Gastrocnemius medialis (tissue), 4 donors: ENCODE measurements at regions not wholly inside any gene's neighbourhood (a gene's known extent, or its start where the extent isn't known, plus 50 kb on each side); places are given as distances from the start of the nearest gene placed in this dataset.
"Not testable (repeated sequence)": the region's sequence is repeated elsewhere in the genome, so short reads cannot be mapped to it uniquely, and the experiment has no call there.

Source experiments
- ATAC-seq, 2 donors: fragments of 150-250 bp; one replicate each; pipeline ENCODE4 v1.9.1; 2016
- DNase-seq, 2 donors: peaks; one replicate each; pipeline ENCODE4 v3.0.0-alpha.2; 2019
- H3K27ac ChIP-seq, 4 donors: fragments of 200-600 bp; sonication (generic); 1 replicate in 1 of 4; 2 replicates in 3 of 4; pipeline ENCODE4 v1.5.1; 2016 to 2018; ENCODE audit warnings: mild to moderate bottlenecking in 2 of 4, moderate library complexity in 1 of 4
- H3K27me3 ChIP-seq, 3 donors: fragments of 200-600 bp; sonication (generic) in 2 of 3; 1 replicate in 1 of 3; 2 replicates in 2 of 3; pipeline versions ENCODE4 v1.5.1 to v1.6.0; 2016 to 2019; ENCODE audit warnings: mild to moderate bottlenecking in 1 of 3, moderate library complexity in 1 of 3
- H3K36me3 ChIP-seq, 2 donors: fragments of 200-600 bp; sonication (generic) in 1 of 2; one replicate each; pipeline ENCODE4 v1.5.1; 2017 to 2018
- H3K4me1 ChIP-seq, 2 donors: fragments of 200-600 bp; sonication (generic) in 1 of 2; one replicate each; pipeline ENCODE4 v1.5.1; 2016 to 2017; ENCODE audit warnings: mild to moderate bottlenecking in 2 of 2
- H3K4me3 ChIP-seq, 4 donors: fragments of 200-600 bp; sonication (generic) in 3 of 4; 1 replicate in 1 of 4; 2 replicates in 3 of 4; pipeline ENCODE4 v1.5.1; 2016 to 2019; ENCODE audit warnings: mild to moderate bottlenecking in 2 of 4
- H3K9me3 ChIP-seq, 3 donors: fragments of 200-600 bp; sonication (generic) in 2 of 3; 1 replicate in 1 of 3; 2 replicates in 2 of 3; pipeline ENCODE4 v1.5.1; 2016 to 2019
- POLR2A ChIP-seq, 2 donors: fragments of 450-650 bp; IDR thresholded peaks; one replicate each; pipeline ENCODE4 v1.6.1; 2017; ENCODE audit warnings: antibody characterized with exemption in 2 of 2, mild to moderate bottlenecking in 2 of 2, moderate library complexity in 2 of 2
- in situ Hi-C, 4 donors: fragments of 200-750 bp; cut with MboI; loops; one replicate each; pipeline versions ENCODE4 v1.15.0 to v1.8.0; 2017; ENCODE audit warnings: low sequenced_read_pairs in 4 of 4
- intact Hi-C: fragments of 100-400 bp; cut with DNase I; formaldehyde crosslinking; loops from one replicate; pipeline ENCODE4 v1.15.1; 2023; ENCODE audit warnings: low total_unique reads
- TF ChIP-seq, protein P1 (sequence below), 5 experiments: fragments of 450-650 bp in 3 of 5; fragments of 200-600 bp in 2 of 5; sonication (generic) in 2 of 5; IDR thresholded peaks in 4 of 5; conservative IDR thresholded peaks in 1 of 5; 1 replicate in 4 of 5; 2 replicates in 1 of 5; pipeline ENCODE4 v1.5.1; 2016 to 2019; ENCODE audit warnings: antibody characterized with exemption in 5 of 5, mild to moderate bottlenecking in 3 of 5, moderate library complexity in 3 of 5

GRCh38 chr3:61429106-61429505, 132.3 kb upstream of the PTPRG start:
- DNase-seq (no peak), ATAC-seq (no peak)
- in situ Hi-C loops (no loop called here), intact Hi-C loops (no loop called here)
- Histone ChIP-seq H3K9me3 (no peaks in the 10 kb centered on the region), H3K4me3 (no peak overlapping the region), H3K27me3 (no peaks in the 10 kb centered on the region), H3K4me1 (no peaks in the 10 kb centered on the region), H3K36me3 (no peaks in the 10 kb centered on the region), H3K27ac (no peak overlapping the region)
- TF ChIP-seq POLR2A (IDR thresholded peaks at IDR 0.05): no peak
- TF ChIP-seq, protein P1, sequence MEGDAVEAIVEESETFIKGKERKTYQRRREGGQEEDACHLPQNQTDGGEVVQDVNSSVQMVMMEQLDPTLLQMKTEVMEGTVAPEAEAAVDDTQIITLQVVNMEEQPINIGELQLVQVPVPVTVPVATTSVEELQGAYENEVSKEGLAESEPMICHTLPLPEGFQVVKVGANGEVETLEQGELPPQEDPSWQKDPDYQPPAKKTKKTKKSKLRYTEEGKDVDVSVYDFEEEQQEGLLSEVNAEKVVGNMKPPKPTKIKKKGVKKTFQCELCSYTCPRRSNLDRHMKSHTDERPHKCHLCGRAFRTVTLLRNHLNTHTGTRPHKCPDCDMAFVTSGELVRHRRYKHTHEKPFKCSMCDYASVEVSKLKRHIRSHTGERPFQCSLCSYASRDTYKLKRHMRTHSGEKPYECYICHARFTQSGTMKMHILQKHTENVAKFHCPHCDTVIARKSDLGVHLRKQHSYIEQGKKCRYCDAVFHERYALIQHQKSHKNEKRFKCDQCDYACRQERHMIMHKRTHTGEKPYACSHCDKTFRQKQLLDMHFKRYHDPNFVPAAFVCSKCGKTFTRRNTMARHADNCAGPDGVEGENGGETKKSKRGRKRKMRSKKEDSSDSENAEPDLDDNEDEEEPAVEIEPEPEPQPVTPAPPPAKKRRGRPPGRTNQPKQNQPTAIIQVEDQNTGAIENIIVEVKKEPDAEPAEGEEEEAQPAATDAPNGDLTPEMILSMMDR (IDR thresholded peaks at IDR 0.05 in 4 of 5, conservative IDR thresholded peaks at IDR 0.05 in 1 of 5): no peak

- DNase-seq, H3K36me3 ChIP-seq, H3K4me1 ChIP-seq, in situ Hi-C loops, H3K4me3 ChIP-seq, ATAC-seq, H3K27ac ChIP-seq, H3K27me3 ChIP-seq, intact Hi-C loops, H3K9me3 ChIP-seq: not testable (repeated sequence)
Measured at GRCh38 chr3:61434901-61435300, 126.5 kb upstream of the PTPRG start.

DNA sequence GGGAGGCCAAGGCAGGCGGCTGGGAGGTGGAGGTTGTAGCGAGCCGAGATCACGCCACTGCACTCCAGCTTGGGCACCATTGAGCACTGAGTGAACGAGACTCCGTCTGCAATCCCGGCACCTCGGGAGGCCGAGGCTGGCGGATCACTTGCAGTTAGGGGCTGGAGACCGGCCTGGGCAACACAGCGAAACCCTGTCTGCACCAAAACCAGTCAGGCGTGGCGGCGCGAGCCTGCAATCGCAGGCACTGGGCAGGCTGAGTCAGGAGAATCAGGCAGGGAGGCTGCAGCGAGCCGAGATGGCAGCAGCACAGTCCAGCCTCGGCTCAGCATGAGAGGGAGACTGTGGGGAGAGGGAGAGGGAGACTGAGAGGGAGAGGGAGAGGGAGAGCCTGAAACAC, 126.0 kb upstream of the PTPRG start:
- intact Hi-C loops, DNase-seq, H3K4me1 ChIP-seq, H3K27me3 ChIP-seq, H3K36me3 ChIP-seq, in situ Hi-C loops, H3K9me3 ChIP-seq, ATAC-seq, H3K4me3 ChIP-seq, H3K27ac ChIP-seq: not testable (repeated sequence)

DNA sequence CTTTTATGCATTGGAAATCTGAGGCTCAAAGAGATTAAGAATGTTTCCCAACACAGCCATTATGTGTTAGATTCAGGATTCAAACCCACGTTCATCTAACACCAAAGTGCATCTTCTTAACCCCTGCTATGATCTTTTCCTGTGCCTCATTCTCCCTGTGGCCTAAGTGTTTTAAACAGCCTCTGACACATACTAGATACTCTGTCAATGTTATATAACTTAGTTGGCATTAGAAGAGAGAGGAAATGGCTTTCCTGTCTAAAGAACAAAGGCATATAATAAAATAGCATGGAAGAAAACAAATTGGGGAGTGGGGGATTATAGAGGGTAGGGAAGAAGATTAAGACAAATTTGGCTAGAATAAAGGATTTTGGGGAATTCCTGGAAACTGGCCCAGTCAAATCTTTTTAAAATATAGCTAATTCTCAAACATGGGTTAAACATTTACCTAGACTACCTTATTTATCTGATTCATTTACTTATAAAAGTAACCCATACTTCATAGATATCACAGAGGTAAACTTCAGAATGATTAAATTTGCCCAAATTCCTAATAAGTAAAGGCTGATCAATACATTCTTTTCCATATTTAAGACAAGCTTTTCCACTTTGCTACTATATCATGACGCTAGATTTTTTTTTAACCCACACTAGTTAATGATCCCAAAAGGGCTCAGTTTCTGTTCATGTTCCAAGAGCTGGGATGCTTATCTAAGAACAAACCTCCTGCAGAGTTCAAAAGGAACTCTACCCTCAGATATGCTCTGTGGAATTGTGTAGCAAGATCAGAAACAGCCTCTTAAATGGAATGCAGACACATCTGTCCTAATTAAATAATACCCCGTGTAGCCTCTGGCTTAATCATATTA, 122.9 kb upstream of the PTPRG start:
- in situ Hi-C loops (no loop called here), intact Hi-C loops (no loop called here)
- DNase-seq: no peak
- no peaks in the 10 kb centered on the region for H3K36me3 ChIP-seq
- H3K27ac ChIP-seq: no peak overlapping the region
- H3K27me3 ChIP-seq: no peaks in the 10 kb centered on the region
- TF ChIP-seq, protein P1 (IDR thresholded peaks at IDR 0.05 in 4 of 5, conservative IDR thresholded peaks at IDR 0.05 in 1 of 5): no peak
- no peak for TF ChIP-seq POLR2A (IDR thresholded peaks at IDR 0.05)
- ATAC-seq: peak in 1 of 2 donors; percentile 39
- H3K9me3 ChIP-seq: no peaks in the 10 kb centered on the region
- peaks cover 7 to 9% of the 10 kb centered on the region in 2 donors for H3K4me1 ChIP-seq
- no peak overlapping the region for H3K4me3 ChIP-seq

GRCh38 chr3:61439122-61439458, 122.3 kb upstream of the PTPRG start:
- DNase-seq (no peak), ATAC-seq (peak; percentile 39 to 62)
- Histone ChIP-seq H3K36me3 (no peaks in the 10 kb centered on the region), H3K9me3 (no peaks in the 10 kb centered on the region), H3K27ac (no peak overlapping the region), H3K4me1 (peaks cover 10 to 13% of the 10 kb centered on the region in 2 donors), H3K4me3 (no peak overlapping the region), H3K27me3 (no peaks in the 10 kb centered on the region)
- TF ChIP-seq, protein P1 (IDR thresholded peaks at IDR 0.05 in 4 of 5, conservative IDR thresholded peaks at IDR 0.05 in 1 of 5): no peak
- no peak for TF ChIP-seq POLR2A (IDR thresholded peaks at IDR 0.05)
- intact Hi-C loops: no loop called here
- in situ Hi-C loops: no loop called here
